Stimulated activated CD4-positive, alpha-beta T cell treated with anti-CD3 and anti-CD28 coated beads, Interleukin-2, amount 100 ng/mL, for 4 hours (primary cell): ENCODE measurements at regions not wholly inside any gene's neighbourhood (a gene's known extent, or its start where the extent isn't known, plus 50 kb on each side); places are given as distances from the start of the nearest gene placed in this dataset.
"Not testable (repeated sequence)": the region's sequence is repeated elsewhere in the genome, so short reads cannot be mapped to it uniquely, and the experiment has no call there.

Source experiments
- DNase-seq: peaks from one replicate; pipeline ENCODE4 v3.0.0-alpha.2; 2020; ENCODE audit warnings: low read depth

DNA sequence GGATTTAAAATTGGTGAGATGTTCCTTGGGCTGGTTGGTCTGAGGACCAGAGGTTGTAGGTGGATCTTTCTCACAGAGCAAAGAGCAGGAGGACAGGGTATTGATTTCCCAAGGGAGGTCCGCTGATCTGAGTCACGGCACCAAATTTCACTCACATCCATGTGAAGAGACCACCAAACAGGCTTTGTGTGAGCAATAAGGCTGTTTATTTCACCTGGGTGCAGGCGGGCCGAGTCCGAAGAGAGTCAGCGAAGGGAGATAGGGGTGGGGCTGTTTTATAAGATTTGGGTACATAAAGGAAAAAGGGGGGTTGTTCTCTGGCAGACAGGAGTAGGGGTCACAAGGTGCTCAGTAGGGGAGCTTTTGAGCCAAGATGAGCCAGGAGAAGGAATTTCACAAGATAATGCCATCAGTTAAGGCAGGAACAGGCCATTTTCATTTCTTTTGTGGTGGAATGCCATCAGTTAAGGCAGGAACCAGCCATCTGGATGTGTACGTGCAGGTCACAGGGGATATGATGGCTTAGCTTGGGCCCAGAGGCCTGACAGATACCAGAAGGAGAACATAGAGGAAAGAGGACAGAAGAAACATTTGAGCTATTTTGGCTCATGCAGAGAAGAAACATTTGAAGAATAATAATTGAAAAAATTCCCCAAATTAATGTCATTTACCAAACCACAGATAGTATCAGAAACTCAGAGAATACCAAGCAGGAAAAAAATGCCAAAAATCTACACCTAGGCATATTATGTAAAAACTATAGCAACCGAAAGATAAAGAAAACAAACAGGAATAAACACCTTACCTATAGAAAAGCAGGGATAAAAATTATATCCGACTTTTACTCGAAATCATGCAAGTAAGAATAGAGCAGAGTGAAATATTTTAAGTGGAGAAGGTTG lies 585.2 kb upstream of the MDGA2 start:
- DNase-seq = not testable (repeated sequence)

DNA sequence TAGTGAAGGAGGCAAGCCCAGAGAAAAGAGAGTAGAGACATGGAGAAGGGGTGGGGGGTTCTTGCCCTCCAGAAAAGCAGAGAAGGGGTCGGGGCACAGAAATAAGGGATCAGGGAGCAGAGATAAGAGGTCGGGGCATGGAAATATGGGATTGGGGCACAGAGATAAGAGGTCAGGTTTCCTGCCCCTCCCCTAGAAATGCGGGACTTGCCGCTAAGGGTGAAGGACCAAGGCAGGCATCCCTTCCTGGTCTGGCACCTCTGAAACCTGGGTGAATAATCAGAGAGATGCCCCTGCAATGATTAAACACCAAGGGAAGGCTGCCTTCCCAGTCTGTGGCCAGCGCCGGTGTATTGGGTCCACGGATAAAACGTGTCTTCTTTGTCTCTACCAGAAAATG lies 584.5 kb upstream of the MDGA2 start:
- DNase-seq = not testable (repeated sequence)

DNA sequence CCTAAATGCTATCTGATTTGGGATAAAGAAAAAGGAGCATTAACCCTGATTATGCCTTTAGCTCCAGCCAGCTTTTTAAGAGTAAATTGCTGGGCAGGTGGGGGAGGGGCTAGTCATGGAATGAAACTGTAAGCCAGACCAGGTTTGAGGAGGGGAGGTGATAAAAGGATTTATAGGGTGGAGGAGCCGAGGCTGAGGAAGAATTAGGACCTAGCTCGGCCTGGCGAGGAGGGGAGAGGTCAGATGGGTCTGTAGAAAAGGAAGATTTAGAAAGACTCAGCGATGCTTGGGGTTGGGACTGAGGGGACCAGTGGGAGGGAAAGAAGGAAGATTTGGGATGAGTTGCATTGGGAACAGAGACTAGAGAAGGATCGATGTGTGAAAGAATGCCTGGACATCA lies 583.8 kb upstream of the MDGA2 start:
- not testable (repeated sequence) for DNase-seq

DNA sequence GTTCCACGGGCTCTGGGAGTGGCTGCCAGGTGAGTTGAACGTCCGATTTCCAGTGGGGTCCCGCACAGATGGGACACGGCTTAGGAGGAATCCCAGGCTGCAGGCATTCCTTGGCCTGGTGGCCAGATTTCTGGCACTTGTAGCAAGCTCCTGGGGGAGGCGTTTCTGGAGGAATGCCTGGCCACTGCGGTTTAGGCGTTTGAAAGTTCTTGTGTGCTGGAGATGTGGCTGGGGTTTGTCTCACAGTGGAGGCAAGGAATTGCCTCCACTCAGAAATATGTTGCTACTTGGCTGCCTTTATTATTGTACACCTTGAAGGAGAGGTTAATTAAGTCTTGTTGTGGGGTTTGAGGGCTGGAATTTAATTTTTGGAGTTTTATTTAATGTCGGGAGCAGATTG lies 583.3 kb upstream of the MDGA2 start:
- DNase-seq = not testable (repeated sequence)

DNA sequence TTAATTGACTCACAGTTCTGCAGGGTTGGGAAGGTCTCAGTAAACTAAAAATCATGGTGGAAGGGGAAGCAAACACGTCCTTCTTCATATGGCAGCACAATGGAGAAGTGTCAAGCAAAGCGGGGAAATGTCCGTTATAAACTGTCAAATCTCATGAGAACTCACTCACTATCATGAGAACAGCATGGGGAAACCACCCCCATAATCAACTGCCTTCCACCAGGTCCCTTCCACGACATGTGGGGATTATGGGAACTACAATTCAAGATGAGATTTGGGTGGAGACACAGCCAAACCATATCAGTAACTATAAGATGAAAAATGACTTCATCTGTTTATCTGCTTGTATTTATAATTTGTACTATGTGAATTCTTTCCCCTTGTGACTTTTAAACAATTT lies 577.6 kb upstream of the MDGA2 start:
- no peak for DNase-seq

DNA sequence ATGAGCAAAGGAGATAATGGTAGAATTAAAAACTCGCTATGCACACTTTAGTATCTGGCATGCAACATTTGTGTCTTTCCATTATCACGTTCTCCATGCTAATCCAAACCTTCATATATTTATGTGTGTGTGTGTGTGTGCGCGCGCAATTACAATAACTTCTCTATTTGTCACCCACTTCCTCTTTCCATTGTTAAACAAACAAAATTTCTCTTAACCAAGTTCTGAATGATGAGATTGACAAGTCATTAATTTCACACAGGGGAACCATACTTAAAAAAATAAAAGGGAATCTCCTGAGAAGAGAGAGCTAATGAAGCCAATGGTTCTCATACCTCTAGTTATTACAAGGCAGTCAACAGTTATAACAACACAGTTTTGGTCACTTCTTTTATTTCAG lies 575.9 kb upstream of the MDGA2 start:
- DNase-seq = no peak

DNA sequence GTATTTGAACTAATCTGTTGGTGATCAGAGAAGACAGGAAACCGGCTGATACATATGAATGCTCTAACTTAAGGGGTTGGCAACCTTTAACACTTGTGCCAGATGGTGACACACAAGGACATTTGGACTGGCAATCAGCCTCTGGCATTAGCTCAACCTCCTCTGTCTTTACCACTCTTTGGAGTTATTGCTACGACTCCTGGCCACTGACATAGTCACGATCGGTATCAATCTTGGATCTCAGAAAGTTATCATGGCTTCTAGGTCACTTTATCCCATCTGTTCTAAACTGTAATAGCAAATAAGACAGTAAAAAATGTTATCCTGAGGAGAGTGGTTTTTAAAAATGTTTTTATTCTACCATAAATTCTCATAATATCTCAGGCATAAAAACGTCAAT lies 575.2 kb upstream of the MDGA2 start:
- DNase-seq = no peak

DNA sequence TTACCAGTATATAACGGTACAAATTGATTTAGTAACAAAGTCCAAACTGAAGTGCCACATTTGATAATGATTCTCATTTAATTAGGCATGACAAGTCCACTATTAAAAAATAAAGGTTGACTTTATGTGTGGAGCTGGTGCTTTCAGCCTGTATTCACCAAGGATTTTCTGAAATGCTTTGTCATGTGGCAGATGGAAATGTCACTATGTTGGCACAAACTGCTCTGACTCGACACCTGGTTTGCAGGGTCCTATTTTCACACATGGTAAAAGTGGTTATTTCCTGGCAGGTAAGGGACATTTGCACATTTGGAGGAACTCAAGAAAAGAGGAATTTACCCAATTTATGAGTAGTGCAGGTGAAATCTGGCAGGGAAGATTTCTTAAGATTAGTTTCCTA lies 572.6 kb upstream of the MDGA2 start:
- DNase-seq = no peak

DNA sequence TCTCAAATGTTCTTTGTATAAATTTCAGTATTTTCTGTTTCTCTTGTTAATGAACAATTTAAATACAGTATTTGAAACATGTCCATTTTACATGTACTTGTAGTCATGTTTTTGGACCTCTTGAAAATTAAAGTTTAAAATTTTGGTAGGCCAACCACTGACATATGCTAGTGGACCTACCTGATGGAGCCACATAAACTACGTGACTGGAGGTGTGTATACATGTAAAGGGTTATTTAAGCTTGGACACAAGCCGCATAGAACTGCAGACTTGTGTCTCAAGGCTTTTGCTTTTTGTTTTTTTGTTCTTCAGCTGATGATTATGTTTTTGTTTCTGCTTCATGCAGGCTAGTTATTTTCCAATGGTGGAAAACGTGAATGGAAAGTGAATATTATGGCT lies 568.5 kb upstream of the MDGA2 start:
- DNase-seq = no peak

DNA sequence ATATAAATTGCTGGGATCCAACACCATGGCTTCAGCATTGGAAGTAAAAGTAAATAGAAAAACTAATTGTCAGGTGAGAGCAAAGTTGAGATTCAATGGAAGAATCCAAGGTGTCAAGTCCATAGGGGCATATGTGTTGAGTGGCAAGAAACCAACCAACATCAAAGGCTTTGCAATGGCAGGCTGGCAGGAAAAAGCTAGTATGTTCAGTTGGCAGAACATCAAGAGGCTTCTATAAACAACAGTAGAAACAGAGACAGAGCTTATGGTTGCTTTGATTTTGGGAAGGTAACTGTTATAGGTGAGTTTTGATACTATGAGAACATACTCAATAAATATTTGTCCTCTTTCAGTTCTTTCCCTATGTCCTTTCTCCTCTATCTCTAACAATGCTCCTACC lies 553.7 kb upstream of the MDGA2 start:
- no peak for DNase-seq

DNA sequence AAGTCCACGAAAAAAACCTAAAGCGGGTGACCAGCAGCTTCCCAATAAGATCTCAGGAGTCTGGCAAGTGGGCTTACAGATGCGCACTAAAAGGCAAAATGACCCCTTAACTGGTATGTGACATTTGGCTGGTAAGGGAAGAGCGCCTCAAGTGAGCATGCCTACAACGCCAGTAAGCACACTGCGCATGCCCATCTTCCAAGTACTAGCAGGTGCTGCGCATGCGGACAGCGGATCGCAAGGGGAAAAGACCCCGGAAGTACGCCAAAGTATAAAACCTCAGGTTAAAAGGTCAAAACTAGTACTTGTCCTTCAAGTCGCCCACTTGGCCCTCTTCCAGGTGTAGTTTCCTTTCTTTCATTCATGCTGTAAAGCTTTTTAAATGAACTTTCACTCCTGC lies 518.5 kb upstream of the MDGA2 start:
- no peak for DNase-seq

DNA sequence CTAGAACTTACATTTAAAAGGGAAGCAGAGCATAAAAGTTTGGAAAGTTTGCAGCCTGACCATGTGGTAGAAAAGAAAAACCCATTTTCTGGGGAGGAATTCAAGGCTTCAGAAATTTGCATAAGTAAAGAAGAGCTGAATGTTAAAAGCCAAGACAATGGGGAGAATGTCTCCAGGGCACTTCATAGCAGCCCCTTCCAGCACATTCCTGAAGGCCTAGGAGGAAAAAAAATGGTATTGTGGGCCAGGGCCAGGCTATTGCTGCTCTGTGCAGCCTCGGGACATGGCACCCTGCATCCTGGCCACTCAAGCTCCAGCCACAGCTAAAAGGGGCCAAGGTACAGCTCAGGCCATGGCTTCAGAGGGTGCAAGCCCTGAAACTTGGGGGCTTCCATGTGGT lies 474.2 kb upstream of the MDGA2 start:
- DNase-seq = not testable (repeated sequence)

DNA sequence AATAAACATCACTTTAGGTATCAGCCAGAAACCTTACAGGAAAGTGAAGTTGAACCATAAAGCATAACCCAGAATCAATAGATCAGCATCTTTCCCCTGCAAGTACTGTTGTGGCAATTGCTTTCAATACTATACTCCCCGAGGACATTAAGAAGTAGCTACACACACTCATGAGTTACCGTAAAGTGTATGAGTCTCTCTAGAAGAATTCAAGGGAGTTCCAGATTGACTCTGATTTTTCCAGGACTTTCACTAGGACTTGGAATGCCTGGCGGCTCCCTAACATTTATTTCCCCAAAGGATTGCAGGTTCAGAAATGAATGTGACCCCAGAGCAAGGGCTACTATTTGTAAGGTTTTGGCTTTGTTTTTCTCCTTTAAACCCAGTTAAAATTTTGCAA lies 465.4 kb upstream of the MDGA2 start:
- no peak for DNase-seq

DNA sequence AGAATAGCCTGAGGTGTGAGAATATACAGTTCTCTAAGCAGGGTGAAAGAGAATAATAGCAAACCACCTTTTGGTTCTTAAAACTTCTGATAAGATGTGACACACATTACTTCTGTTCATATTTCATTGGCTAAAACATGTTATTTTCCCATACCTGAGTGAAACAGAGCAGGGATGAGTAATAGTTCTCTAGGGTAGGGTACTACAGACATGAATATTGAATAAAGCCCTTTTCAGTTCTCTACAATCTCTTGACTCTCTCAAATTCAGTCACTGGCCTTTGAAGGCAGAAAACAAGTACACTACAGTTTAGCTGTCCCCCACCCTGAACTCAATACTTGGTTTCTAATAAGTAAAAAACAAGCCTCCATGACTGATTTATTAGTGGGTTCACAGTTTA lies 454.1 kb upstream of the MDGA2 start:
- DNase-seq = no peak

DNA sequence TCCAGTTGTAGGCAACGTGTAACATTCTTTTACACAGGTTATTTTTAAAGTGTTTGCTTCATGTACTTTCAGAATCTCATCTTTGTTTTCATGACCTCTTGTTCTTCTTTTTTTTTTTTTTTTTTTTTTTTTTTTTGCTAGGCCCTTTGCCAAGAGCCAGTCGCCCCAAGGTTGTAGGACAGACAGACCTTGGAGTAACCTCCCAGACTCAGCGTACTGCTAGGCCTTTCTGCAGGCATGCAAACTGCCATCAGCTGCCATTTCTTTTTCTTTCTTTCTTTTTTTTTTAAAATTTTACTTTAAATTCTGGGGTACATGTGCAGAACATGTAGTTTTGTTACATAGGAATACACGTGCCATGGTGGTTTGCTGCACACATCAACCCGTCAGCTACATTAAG lies 452.3 kb upstream of the MDGA2 start:
- no peak for DNase-seq

DNA sequence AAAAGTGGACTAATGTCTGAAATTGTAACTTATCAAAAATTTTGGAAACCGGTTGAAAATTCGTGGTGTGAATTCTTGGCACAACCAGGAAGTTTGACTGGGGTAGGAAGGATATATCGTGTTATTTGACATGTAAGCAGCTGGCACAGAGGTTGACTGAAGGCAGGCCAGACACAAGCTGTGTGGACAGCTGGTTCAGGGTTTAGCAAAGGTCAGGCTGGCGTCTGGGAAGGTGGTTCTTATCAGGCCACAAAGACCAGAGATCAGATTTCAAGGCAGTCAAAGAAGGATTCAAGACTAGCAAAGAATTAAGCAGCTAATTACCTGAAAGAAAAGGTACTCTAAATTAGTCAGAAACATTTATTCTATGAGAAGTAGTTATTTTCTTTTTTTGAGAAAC lies 450.2 kb upstream of the MDGA2 start:
- no peak for DNase-seq

DNA sequence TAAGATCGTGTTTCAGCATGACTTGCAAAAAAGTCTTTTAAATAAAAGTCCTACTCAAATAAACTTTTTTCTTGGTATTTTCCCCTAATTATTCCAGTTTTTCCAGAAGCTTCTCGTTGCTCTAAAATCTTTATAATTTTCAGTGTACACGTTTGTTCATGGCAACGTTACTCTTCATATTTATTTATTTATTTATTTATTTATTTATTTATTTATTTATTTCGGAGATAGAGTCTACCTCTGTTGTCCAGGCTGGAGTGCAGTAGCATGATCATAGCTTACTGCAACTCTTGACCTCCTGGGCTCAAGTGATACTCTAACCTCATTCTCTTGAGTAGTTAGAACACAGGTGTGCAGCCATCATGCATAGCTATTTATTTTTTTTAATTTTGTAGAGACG lies 438.3 kb upstream of the MDGA2 start:
- no peak for DNase-seq

DNA sequence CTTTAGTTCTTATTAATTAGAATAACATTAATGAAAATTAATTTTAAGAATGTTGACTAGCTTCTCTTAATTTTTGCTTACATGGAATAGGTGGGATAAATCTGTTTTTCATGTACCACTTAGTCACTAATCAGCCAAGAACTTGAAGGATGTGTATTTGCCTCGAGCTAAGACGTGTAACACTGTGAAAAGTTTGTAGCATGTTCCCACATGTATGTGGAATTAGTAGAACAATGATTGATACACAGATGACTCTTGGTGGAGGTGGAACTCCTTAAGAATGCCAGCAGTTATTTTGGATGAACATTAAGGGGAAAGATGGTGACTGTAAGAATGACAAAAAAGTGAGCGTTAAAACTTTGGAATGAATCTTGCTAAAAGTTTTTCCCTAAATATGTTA lies 435.7 kb upstream of the MDGA2 start:
- DNase-seq = no peak

DNA sequence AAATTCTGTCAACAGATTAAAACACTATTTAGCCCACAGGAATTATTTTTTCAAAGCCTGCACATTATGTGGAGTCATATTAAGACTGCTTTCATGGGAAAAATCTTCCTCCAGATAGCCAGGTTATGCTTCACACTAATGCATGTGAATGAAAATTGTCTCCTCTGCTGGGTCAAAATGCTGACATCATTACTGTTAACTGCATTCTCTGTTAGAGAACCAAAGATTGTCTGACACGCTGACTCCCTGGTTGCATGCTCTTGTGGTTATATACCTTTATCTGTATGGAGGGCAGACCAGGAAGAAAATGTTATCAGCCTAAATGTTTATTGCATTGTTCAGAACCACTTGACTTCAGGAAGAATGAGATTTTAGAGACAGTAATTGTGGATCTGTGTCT lies 432.2 kb upstream of the MDGA2 start:
- no peak for DNase-seq

DNA sequence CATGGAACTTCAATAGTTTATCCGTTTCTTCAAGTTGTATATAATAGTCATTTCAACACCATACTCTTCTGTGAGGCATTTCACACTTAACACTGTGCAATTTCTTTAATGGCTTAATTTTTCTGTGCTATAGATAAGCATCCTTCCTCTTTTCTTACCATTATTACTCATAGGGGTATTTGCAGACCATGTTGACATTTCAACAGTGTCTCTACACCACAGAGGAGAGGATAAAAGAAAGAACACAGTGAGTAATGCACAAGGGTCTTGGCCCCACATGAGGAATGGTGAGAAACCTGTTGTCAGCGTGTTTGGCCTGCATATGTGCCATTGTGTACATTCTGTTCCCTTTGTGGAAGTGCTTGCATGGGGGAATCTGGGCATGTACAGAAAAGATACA lies 421.5 kb upstream of the MDGA2 start:
- no peak for DNase-seq

DNA sequence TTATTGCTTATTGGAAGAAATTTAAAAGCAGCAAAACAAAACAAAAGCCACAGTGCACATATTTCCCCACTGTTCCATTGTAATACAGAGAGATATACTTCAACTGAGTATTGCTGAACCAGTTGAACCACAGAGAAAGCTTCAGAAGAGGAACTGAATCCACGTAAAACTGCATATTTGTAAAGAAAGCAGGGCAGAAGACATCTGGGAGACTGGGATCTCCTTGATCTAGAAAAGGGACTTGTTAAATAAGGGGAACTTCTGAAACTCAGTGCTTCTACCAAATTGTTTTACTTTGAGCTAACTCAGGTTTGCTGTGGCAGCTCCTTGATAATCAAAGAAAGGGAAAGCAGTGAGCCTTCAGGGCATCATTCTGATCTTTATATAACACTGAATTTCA lies 411.1 kb upstream of the MDGA2 start:
- no peak for DNase-seq

DNA sequence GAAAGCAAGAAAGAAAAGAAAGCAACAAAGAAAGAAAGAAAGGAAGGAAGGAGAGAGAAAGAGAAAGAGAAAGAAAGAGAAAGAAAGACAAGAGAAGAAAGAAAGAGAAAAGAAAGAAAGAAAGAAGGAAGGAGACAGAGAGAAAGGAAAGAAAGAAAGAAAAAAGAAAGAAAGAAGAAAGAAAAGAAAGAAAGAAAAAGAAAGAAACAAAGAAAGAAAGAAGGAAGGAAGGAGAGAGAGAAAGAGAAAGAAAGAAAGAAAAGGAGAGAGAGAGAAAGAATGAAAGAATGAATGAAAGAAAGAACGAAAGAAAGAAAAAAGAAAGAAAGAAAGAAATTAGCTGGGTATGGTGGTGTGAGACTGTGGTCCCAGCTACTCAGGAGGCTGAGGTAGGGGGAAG lies 400.1 kb upstream of the MDGA2 start:
- no peak for DNase-seq

DNA sequence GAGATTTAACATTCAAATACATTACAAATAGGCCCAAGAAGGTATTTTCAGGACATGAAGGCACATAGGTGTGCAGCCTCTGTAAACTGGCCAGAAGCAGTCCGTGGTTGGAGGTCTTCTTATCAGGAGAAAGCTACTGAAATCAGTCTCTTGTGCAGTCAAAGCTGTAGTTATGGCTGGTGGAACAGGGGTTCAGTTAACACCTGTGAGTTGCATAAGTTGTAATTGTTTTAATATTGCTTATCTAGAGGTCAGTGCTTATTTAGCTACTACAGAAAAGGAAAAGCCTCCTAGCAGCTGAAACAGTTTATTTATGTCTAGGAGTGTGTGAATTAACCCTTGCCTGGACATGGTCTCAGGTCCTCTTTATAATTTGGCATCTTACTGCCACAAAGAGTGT lies 377.6 kb upstream of the MDGA2 start:
- DNase-seq = no peak

DNA sequence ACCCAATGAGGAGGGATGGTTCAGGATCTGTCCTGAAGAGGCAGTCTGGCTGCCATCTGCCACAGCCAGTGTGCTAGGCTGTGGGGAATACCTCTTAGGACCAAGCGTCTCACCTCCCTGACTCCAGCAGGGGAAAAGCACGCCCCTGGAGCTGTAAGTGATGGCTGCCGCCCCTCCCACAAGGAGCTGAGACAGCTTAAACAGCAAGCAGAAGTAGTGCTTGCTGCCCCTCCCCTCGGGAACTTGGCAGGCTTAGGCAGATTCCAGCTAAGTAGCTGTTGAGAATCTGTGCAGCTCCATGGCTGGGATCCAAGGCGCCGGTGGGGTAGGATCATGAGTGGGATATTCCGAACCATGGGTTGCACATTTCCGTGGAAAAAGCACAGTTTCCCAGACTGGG lies 360.4 kb upstream of the MDGA2 start:
- no peak for DNase-seq
